Neural cell (in vitro differentiated cells): ENCODE measurements at regions not wholly inside any gene's neighbourhood (a gene's known extent, or its start where the extent isn't known, plus 50 kb on each side); places are given as distances from the start of the nearest gene placed in this dataset.

Experiments
- H2AFZ ChIP-seq: fragments of 200-600, 300-800 bp; sonication (generic), shearing (Covaris generic); 2 replicates; pipeline ENCODE4 v1.6.0; 2014; ENCODE audit warnings: low read depth, mild to moderate bottlenecking, antibody characterized with exemption, low read length, moderate library complexity
- H3F3A ChIP-seq: fragments of 200-600 bp; shearing (Covaris generic); 2 replicates; pipeline ENCODE4 v1.6.1; 2016; ENCODE audit warnings: mild to moderate bottlenecking, moderate library complexity, mixed read lengths, antibody characterized with exemption, low read length; ENCODE audit not compliant: insufficient read depth, poor library complexity, severe bottlenecking
- H3K27ac ChIP-seq: fragments of 200-600, 300-800 bp; sonication (generic), shearing (Covaris generic); 2 replicates; pipeline ENCODE4 v1.5.1; 2014; ENCODE audit warnings: mild to moderate bottlenecking, low read length, moderate library complexity
- H3K27me3 ChIP-seq: fragments of 300-800, 200-600 bp; sonication (generic), shearing (Covaris generic); 2 replicates; pipeline ENCODE4 v1.6.0; 2014; ENCODE audit warnings: mild to moderate bottlenecking, low read depth, low read length, moderate library complexity; ENCODE audit not compliant: insufficient read depth
- H3K36me3 ChIP-seq: fragments of 300-800, 200-600 bp; sonication (generic), shearing (Covaris generic); 2 replicates; pipeline ENCODE4 v1.5.1; 2014; ENCODE audit warnings: mild to moderate bottlenecking, antibody characterized with exemption, low read length, moderate library complexity; ENCODE audit not compliant: insufficient read depth
- H3K4me2 ChIP-seq: fragments of 300-800, 200-600 bp; sonication (generic), shearing (Covaris generic); 2 replicates; pipeline ENCODE4 v1.6.0; 2014; ENCODE audit warnings: mild to moderate bottlenecking, low read length
- H3K4me3 ChIP-seq: fragments of 300-800, 200-600 bp; sonication (generic), shearing (Covaris generic); 2 replicates; pipeline ENCODE4 v1.5.1; 2014; ENCODE audit warnings: mild to moderate bottlenecking, low read length, moderate library complexity
- H3K79me2 ChIP-seq: fragments of 200-600 bp; shearing (Covaris generic); replicated peaks from 2 replicates; pipeline ENCODE4 v1.6.0; 2014; ENCODE audit warnings: mild to moderate bottlenecking, low read length, moderate library complexity; ENCODE audit not compliant: insufficient read depth
- H3K9ac ChIP-seq: fragments of 300-800, 200-600 bp; sonication (generic), shearing (Covaris generic); 2 replicates; pipeline ENCODE4 v1.6.1; 2016; ENCODE audit warnings: mild to moderate bottlenecking, low read length, mixed read lengths
- H3K9me2 ChIP-seq: fragments of 200-600 bp; shearing (Covaris generic); 2 replicates; pipeline ENCODE4 v1.6.1; 2016; ENCODE audit warnings: mild to moderate bottlenecking, low read length, mixed read lengths; ENCODE audit not compliant: insufficient read depth
- H3K9me3 ChIP-seq: fragments of 200-600, 300-800 bp; sonication (generic), shearing (Covaris generic); 2 replicates; pipeline ENCODE4 v1.6.1; 2016; ENCODE audit warnings: mild to moderate bottlenecking, mixed run types, low read length, moderate library complexity, mixed read lengths
- H4K20me1 ChIP-seq: fragments of 200-600 bp; shearing (Covaris generic); 2 replicates; pipeline ENCODE4 v1.6.1; 2016; ENCODE audit warnings: mild to moderate bottlenecking, mixed run types; ENCODE audit not compliant: insufficient read depth
- EP300 ChIP-seq: fragments of 450-650 bp; conservative IDR thresholded peaks from 2 replicates; pipeline ENCODE4 v1.6.1; 2014; ENCODE audit warnings: antibody characterized with exemption, mild to moderate bottlenecking, moderate library complexity; ENCODE audit not compliant: poor library complexity, severe bottlenecking
- EZH2 ChIP-seq: fragments of 200-600, 300-800 bp; shearing (Covaris generic), sonication (generic); IDR thresholded peaks from 2 replicates; pipeline ENCODE4 v1.6.1; 2014; ENCODE audit warnings: antibody characterized with exemption, low read length, borderline replicate concordance, mild to moderate bottlenecking; ENCODE audit not compliant: insufficient read depth, poor library complexity, severe bottlenecking
- MXI1 ChIP-seq: fragments of 450-650 bp; conservative IDR thresholded peaks from 2 replicates; pipeline ENCODE4 v1.6.1; 2014; ENCODE audit warnings: antibody characterized with exemption, mild to moderate bottlenecking; ENCODE audit not compliant: poor library complexity, severe bottlenecking
- POLR2AphosphoS5 ChIP-seq: IDR thresholded peaks from 2 replicates; pipeline ENCODE4 v1.6.1; 2012
- RAD21 ChIP-seq: fragments of 450-650 bp; conservative IDR thresholded peaks from 2 replicates; pipeline ENCODE4 v1.6.1; 2014; ENCODE audit warnings: antibody characterized with exemption, mild to moderate bottlenecking, moderate library complexity
- SMC3 ChIP-seq: fragments of 450-650 bp; conservative IDR thresholded peaks from 2 replicates; pipeline ENCODE4 v1.6.1; 2014; ENCODE audit warnings: antibody characterized with exemption, mild to moderate bottlenecking, moderate library complexity; ENCODE audit not compliant: poor library complexity
- TAF1 ChIP-seq: IDR thresholded peaks from 2 replicates; pipeline ENCODE4 v1.6.1; 2012; ENCODE audit warnings: low read depth
- TF ChIP-seq, protein P1 (sequence below): IDR thresholded peaks from 2 replicates; pipeline ENCODE4 v1.6.1; 2012; ENCODE audit warnings: borderline replicate concordance
- TF ChIP-seq, protein P2 (sequence below): fragments of 450-650 bp; IDR thresholded peaks from 2 replicates; pipeline ENCODE4 v1.5.1; 2014; ENCODE audit warnings: antibody characterized with exemption, mild to moderate bottlenecking, moderate library complexity; ENCODE audit not compliant: poor library complexity, severe bottlenecking

DNA sequence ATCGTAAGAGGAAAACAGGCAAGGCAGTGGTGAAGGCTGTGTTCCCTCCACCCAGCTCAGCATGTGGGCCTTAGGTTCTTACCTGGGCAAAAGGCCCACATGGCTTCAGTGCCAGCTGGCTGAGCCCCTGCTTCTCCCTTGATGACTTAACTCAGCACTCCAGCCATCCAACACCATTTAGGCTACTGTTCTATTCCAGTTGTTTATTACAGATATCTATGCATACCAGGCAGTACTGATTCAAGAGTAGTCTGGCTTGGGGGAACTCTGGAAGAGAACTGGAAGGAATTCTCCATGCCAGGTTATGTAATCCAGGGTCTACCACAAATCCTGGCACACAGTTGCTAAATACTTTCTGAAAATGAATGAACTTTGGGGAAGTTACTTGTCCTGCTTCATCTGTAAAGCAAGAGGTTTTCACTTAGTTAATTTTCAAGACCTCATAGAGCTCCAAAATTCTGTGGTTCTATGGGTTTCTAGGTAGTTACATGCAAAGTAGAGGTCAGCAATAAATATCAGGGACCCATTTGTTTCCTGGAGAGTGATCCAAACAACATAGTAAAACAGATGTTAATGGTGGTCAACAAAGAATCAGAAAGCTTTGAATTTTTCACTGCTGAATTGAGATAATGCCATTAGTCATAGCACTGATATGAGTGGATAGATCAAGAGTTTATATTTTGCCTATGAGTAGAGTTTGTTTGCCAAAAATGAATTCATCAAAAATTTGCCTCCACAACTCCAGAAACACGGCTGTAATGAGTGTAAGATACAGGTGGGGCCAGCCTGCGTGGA lies 88.2 kb upstream of the OSMR start:
- H3K36me3 ChIP-seq = no peaks in the 10 kb centered on the region
- no peaks in the 10 kb centered on the region for H3K9me2 ChIP-seq
- H2AFZ ChIP-seq = no peak overlapping the region
- no peaks in the 10 kb centered on the region for H3K27me3 ChIP-seq
- TF ChIP-seq RAD21 (no peak), MXI1 (no peak), EZH2 (no peak), POLR2AphosphoS5 (no peak), SMC3 (no peak), EP300 (no peak), TAF1 (no peak)
- TF ChIP-seq, protein P1, sequence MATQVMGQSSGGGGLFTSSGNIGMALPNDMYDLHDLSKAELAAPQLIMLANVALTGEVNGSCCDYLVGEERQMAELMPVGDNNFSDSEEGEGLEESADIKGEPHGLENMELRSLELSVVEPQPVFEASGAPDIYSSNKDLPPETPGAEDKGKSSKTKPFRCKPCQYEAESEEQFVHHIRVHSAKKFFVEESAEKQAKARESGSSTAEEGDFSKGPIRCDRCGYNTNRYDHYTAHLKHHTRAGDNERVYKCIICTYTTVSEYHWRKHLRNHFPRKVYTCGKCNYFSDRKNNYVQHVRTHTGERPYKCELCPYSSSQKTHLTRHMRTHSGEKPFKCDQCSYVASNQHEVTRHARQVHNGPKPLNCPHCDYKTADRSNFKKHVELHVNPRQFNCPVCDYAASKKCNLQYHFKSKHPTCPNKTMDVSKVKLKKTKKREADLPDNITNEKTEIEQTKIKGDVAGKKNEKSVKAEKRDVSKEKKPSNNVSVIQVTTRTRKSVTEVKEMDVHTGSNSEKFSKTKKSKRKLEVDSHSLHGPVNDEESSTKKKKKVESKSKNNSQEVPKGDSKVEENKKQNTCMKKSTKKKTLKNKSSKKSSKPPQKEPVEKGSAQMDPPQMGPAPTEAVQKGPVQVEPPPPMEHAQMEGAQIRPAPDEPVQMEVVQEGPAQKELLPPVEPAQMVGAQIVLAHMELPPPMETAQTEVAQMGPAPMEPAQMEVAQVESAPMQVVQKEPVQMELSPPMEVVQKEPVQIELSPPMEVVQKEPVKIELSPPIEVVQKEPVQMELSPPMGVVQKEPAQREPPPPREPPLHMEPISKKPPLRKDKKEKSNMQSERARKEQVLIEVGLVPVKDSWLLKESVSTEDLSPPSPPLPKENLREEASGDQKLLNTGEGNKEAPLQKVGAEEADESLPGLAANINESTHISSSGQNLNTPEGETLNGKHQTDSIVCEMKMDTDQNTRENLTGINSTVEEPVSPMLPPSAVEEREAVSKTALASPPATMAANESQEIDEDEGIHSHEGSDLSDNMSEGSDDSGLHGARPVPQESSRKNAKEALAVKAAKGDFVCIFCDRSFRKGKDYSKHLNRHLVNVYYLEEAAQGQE = no peak
- TF ChIP-seq, protein P2, sequence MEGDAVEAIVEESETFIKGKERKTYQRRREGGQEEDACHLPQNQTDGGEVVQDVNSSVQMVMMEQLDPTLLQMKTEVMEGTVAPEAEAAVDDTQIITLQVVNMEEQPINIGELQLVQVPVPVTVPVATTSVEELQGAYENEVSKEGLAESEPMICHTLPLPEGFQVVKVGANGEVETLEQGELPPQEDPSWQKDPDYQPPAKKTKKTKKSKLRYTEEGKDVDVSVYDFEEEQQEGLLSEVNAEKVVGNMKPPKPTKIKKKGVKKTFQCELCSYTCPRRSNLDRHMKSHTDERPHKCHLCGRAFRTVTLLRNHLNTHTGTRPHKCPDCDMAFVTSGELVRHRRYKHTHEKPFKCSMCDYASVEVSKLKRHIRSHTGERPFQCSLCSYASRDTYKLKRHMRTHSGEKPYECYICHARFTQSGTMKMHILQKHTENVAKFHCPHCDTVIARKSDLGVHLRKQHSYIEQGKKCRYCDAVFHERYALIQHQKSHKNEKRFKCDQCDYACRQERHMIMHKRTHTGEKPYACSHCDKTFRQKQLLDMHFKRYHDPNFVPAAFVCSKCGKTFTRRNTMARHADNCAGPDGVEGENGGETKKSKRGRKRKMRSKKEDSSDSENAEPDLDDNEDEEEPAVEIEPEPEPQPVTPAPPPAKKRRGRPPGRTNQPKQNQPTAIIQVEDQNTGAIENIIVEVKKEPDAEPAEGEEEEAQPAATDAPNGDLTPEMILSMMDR = no peak
- no peak overlapping the region for H3K4me2 ChIP-seq
- no peak overlapping the region for H3K9ac ChIP-seq
- no peaks in the 10 kb centered on the region for H3K79me2 ChIP-seq
- no peaks in the 10 kb centered on the region for H3K9me3 ChIP-seq
- no peak overlapping the region for H3K27ac ChIP-seq
- H3F3A ChIP-seq = no peaks in the 10 kb centered on the region
- no peaks in the 10 kb centered on the region for H4K20me1 ChIP-seq
- no peak overlapping the region for H3K4me3 ChIP-seq

DNA sequence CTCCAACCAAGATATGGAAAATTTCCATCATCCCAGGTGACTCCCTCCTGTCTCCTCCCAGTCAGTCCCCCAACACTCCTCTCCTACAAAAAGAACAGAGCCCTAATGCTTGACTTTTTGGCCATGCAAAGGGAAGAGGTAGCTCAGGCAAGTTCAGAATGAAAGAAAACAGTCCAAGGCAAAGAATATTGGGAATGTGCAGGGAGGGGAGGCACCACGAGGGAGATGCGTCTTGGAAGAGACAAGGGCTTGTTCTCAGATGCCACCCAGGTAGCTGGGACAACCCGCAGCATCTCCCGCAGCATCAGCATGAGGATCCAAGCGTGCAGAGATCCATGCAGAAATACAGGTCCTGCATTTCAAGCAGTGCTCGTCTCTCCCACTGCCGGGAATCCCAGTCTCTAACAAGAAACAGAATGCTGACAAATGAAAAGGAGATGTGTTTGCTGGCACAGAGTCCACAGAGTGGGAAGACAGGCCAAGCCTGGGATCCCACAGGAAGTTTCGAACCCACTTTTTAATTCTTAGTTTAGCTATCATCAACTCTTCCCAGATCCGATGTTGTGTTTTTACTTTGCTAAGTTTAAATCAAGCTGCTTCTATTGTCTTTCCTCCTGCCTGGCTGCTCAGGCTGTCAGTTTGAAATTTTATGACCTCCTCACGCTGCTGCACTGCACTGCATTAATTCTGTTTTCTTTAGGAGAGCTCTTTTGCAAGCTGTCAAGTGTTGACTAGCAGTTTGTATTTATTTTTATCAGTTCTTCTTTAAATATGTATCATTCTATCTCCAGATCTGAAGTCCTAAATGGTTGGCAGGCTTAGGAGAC lies 86.8 kb upstream of the OSMR start:
- H3K4me2 ChIP-seq = no peak overlapping the region
- no peaks in the 10 kb centered on the region for H3K9me3 ChIP-seq
- no peak overlapping the region for H3K9ac ChIP-seq
- H3K27ac ChIP-seq = no peak overlapping the region
- no peaks in the 10 kb centered on the region for H4K20me1 ChIP-seq
- H3K27me3 ChIP-seq = no peaks in the 10 kb centered on the region
- H3K9me2 ChIP-seq = no peaks in the 10 kb centered on the region
- H3K4me3 ChIP-seq = no peak overlapping the region
- no peaks in the 10 kb centered on the region for H3K79me2 ChIP-seq
- TF ChIP-seq EP300 (no peak), POLR2AphosphoS5 (no peak)
- TF ChIP-seq, protein P1 = no peak
- no peak overlapping the region for H2AFZ ChIP-seq
- no peaks in the 10 kb centered on the region for H3K36me3 ChIP-seq
- H3F3A ChIP-seq = no peaks in the 10 kb centered on the region
